HG03460 (cell line): ENCODE measurements at regions not wholly inside any gene's neighbourhood (a gene's known extent, or its start where the extent isn't known, plus 50 kb on each side); places are given as distances from the start of the nearest gene placed in this dataset.
"Not testable (repeated sequence)": the region's sequence is repeated elsewhere in the genome, so short reads cannot be mapped to it uniquely, and the experiment has no call there.

ENCODE experiments used
- ATAC-seq: cut with Tn5 transposase; IDR thresholded peaks from one replicate; pipeline ENCODE4 v1.9.1; 2021; ENCODE audit not compliant: unreplicated experiment

DNA sequence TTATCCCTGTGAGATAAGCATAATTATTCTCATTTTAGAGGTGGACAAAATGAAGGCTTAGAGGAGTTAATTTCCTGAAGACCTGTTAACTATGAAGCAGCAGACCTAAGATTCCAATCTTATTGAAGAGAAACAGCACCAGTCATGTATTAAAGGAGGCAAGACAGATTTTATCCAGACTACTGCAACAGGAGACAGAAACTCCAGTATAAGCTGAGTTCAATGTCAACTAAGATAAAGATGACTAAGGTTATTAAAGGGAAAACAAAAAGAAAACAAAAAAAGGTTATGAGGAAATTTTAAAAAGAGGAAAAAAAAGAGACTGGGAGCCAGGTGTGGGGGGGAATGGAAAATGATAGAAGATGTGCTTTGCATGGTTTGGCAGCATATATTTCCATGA, 707.7 kb upstream of the NR2F2 start:
- no peak for ATAC-seq

GRCh38 chr15:95624100-95624499, 706.4 kb upstream of the NR2F2 start:
- ATAC-seq = no peak

DNA sequence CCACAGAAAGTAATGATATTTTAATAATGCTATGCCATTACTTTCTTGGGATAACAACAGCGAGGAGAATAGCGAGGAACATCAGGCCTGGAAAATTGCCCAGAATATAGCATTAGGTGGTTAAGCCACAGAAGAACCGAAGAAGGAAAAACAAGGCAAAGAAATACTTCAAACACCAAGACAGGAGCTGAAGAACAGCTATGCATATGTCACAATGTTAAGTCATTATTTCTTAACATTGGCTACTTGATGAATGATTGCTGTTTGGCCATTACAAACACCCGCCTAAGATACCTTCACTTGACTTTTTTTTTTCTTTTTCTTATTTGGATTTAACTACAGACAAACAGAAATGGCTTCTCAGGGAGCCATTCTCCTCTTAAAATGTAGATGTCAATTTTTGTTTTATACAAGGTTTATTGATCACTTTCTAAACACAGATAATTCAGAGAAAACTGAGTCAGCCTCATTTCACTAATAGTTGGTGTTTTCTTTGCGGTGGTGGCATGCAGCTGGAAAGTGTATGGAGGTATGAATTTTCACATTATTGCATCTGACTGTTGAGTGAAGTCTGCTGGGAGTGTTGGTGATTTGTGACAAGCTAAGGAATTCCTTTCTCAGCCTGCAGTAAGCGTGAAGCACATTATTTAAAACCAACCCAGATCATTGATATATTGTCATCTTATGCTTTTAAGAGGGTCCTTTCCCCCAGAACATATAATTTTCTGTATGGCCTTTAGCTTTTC, 705.7 kb upstream of the NR2F2 start:
- no peak for ATAC-seq

DNA sequence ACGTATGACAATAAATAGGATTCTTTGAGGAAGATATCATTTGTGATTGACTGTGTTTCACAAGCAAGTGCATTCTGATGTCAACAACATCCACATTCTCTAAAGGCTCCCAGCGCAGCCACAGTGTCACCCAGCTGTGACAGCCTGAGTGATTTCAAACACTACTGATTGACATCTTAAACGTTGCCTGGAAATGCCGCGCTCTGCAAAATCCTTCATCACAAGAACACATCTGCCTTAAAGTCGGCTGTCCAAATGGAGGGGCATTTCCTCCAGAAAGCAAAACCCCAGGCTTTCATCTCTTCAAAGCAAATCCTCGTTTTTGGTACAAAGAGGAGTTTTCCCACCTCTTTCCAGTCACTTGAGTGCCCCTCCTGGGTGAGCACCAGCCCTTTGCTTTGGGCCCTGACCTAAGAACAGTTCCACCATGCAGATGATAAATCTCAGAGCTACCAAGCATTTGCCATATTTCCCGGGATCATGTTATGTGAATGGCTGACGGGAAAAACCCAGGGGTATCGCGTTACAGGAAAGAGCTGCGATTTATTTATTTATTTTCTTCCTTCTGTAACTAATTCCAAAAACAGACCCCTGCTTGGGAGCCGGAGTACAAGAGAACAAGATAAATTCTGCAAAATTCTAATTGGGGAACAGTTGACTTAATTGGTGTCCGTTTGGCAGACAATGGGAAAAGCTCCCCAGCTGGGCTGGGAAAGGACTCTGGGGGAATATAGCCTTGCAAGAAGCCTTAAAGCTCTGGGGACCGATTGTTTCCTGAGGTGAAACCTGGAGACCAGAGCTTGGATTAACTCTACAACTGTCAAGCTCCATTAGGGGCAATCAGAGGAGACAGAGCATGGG, 703.8 kb upstream of the NR2F2 start:
- no peak for ATAC-seq

DNA sequence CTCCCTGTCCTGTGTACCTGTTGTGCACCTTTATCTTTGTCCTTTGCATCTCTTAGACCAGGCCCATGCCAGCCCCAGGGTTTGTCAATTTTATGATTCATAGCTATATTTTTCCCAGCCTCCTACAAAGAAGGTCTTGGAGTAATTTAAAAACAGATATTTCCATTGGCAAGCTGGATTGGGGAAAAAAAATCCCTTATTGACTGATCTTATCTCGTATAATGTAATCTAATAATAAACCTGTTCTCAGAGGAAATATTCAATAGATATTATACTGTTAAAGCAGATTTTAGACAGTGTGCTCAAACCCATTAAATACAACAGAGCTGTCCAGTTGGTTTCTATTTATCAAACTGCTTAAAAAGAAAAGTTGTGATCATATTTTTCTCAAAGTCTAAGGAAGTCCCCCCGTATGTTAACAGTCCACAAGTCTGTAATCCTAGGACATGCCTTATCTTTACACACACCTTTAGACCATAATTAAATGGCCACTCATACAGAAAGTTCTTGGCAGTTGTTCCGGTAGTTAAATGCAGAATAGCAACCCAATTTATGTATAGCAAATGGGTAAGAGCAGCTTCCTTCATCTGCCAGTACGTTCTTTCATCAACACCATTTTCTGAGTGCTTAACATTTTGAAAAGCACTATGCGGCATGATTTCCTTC, 700.9 kb upstream of the NR2F2 start:
- no peak for ATAC-seq

- ATAC-seq = no peak
Measured at GRCh38 chr15:95630683-95631082, 699.8 kb upstream of the NR2F2 start.

DNA sequence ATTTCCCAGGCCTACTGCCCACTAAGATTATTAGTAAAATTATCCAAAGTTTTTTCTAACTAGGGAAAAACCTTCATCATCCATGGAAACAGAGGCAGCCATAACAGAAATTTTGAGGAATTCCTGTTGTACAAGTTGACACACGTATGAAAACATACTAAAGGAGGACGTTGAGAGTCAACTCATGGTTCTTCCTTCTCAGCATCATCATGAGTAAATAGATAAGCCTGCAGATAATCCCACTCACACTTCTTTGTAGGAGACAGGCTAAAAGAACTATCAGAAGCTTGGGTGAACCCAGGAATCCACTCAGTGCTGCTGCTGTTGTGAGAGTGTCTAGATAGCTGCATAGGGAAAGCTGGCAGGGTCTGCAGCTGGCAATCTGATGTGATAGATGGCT, 694.8 kb upstream of the NR2F2 start:
- ATAC-seq = no peak

DNA sequence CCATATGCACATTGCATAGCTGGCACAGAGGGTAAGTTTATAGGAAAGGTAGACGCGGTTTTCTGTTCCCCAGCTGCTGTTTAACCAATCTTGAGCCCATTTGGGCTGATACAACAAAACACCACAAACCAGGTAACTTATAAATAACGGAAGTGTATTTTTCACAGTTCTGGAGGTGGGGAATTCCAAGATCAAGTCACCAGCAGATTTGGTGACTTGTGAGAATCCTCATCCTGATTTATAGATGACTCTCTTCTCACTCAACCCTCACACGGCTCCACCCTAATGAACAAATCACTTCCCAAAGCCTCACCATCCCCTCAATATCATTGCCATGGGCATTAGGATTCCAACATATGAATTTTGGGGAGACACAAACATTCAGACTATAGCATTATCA, 694.4 kb upstream of the NR2F2 start:
- no peak for ATAC-seq

DNA sequence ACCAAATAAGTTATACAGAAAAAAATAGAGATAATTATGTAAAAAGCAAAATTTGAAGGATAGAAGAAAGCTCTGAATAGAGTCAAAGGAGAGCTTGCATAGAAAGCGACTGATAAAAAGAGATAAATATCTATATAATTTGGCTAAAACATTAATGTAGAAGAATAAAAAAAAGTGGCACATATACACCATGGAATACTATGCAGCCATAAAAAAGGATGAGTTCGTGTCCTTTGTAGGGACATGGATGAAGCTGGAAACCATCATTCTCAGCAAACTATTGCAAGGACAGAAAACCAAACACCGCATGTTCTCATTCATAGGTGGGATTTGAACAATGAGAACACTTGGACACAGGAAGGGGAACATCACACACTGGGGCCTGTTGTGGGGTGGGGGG, 693.3 kb upstream of the NR2F2 start:
- ATAC-seq = not testable (repeated sequence)

GRCh38 chr15:95639208-95639607, 691.3 kb upstream of the NR2F2 start:
- no peak for ATAC-seq

DNA sequence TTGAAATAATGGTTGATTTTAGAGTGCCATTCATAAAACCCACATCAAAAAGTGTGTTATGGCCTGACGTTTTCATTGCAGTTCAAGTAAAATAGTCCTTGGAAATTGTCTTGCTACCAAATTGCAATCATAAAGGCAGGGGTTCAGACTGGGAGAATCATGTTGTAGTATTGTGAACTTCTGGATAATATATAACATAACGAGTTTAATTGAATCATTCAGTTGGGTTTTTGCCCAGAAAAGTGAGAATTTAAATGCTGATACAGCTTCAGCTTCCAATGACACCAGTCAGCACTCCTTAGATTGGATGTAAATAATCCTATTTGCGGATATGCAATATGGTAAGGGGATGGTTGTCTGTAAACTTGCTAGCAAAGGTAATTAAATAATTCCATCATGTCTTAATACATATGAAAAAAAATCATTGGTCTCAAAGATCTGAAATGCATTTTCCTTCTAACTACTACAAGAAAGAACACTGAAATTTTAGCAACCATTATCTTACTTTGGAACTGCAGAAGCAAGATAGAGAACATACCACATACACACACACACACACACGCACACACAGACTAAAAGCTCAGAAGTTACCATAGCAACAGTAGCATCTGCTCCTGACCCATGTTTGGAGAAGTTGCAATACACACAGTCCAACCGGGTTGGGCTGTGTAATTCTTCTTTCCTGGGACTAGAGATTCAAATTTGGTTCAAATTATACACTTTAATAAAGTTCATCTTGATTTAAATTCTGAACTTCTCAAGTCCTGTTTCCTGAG, 686.2 kb upstream of the NR2F2 start:
- no peak for ATAC-seq

- no peak for ATAC-seq
Measured at GRCh38 chr15:95645791-95646338, 684.6 kb upstream of the NR2F2 start.

GRCh38 chr15:95646484-95647273, 683.8 kb upstream of the NR2F2 start:
- no peak for ATAC-seq

- no peak for ATAC-seq
Measured at GRCh38 chr15:95647531-95648277, 682.8 kb upstream of the NR2F2 start.

GRCh38 chr15:95653361-95653805, 677.1 kb upstream of the NR2F2 start:
- ATAC-seq = no peak

DNA sequence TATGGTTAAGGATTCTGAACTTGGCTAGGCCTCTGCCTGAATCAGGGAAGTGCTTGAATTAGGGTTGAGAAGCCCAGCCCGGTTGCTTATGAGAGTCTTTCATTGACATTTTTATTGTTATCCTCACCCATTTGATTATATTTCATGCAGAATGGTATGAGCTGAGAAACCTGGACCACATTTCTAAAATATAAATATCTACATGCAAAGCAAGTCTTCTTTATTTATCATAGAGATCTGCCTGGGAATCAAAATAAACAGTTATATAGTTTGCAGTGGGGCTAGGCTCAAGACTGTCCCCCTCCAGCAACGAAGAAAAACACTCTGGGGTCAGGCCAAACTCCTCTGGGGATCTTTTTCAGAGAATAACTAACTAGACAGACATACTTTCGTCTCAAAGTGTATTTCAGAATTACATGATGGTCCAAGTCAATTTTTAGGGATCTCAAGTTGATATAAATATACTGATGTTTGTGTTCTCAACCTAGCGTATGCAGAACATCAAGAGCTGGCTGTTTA, 675.4 kb upstream of the NR2F2 start:
- ATAC-seq = no peak

DNA sequence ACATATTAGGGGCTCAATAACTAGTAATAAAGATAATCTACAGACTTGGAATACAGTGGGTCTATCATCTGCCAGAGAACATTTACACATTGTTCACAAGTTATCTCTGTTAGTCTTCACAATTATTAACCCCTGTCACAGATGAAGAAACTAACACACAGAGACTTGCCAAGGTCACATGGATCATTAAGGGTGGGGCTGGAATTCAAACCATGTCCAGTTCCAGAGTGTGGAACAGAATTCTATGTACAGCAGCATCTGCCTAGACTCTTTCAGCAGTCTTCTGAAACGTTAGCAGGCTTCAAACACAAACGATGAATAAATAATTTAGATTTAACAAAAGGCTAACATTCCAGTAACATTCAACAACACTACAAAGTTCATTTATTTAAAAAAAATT, 673.9 kb upstream of the NR2F2 start:
- ATAC-seq = no peak

DNA sequence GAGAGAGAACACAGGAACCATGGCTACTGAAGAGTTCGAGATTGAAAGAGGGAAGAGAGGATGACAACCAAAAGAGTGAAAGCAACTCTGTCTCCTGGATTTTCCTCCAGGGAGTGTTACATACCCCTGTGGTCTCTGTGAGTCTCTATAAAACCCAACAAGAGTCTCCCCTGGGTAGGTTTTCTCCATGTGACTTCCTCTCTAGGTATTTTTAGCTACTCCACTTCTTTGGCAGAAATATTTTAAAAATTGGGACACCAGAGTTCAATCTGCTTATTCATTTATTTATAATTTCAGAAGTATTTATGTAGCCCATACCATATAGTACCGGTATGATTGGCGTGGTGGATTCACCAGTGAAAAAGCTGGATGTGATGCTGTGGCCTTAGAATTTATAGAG, 671.7 kb upstream of the NR2F2 start:
- no peak for ATAC-seq

GRCh38 chr15:95659656-95660055, 670.8 kb upstream of the NR2F2 start:
- ATAC-seq = no peak
